Uterus (tissue), 2 donors: ENCODE measurements at regions not wholly inside any gene's neighbourhood (a gene's known extent, or its start where the extent isn't known, plus 50 kb on each side); places are given as distances from the start of the nearest gene placed in this dataset.

Experiments
- POLR2A ChIP-seq, 2 donors: fragments of 450-650 bp; IDR thresholded peaks; one replicate each; pipeline ENCODE4 v1.6.1; 2016; ENCODE audit warnings: antibody characterized with exemption in 2 of 2, mild to moderate bottlenecking in 1 of 2, moderate library complexity in 1 of 2
- TF ChIP-seq, protein P1 (sequence below), 4 experiments: fragments of 200-600 bp in 2 of 4; fragments of 450-650 bp in 2 of 4; sonication (generic) in 2 of 4; IDR thresholded peaks; one replicate each; pipeline ENCODE4 v1.5.1; 2016 to 2019; ENCODE audit warnings: antibody characterized with exemption in 4 of 4, mild to moderate bottlenecking in 2 of 4, moderate library complexity in 1 of 4

DNA sequence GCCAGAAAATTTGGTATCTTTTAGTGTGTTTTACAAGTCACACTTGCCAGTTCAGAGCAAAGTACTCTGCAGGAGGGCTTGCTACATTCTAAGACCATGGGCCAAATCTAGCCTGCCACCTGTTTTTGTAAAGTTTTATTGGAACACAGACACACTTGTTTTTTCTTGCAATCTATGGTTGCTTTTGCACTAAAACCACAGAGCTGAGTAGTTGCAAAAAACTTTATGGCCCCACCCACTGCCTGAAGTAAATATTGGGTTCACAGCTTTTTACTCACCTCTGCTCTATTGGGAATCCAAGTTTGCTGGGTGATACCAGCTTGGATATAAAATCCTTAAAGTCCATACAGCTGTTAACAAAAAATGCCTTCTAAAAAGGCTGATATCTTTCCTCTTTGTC is 109.0 kb downstream of the ZFP64 start:
- TF ChIP-seq, protein P1, sequence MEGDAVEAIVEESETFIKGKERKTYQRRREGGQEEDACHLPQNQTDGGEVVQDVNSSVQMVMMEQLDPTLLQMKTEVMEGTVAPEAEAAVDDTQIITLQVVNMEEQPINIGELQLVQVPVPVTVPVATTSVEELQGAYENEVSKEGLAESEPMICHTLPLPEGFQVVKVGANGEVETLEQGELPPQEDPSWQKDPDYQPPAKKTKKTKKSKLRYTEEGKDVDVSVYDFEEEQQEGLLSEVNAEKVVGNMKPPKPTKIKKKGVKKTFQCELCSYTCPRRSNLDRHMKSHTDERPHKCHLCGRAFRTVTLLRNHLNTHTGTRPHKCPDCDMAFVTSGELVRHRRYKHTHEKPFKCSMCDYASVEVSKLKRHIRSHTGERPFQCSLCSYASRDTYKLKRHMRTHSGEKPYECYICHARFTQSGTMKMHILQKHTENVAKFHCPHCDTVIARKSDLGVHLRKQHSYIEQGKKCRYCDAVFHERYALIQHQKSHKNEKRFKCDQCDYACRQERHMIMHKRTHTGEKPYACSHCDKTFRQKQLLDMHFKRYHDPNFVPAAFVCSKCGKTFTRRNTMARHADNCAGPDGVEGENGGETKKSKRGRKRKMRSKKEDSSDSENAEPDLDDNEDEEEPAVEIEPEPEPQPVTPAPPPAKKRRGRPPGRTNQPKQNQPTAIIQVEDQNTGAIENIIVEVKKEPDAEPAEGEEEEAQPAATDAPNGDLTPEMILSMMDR (IDR thresholded peaks at IDR 0.05): no peak
- TF ChIP-seq POLR2A (IDR thresholded peaks at IDR 0.05): no peak
